ENCODE measurements at regions not wholly inside any gene's neighbourhood (a gene's known extent, or its start where the extent isn't known, plus 50 kb on each side); places are given as distances from the start of the nearest gene placed in this dataset.

GRCh38 chr15:52943746-52944145 is 153.6 kb upstream of the ONECUT1 start:
- no peak for DNase-seq (ENCODE audit: low read depth, low spot score)
- no peak for TF ChIP-seq CTCF (IDR thresholded peaks at IDR 0.05; ENCODE audit: low read depth, low read length)
- H3K4me3 ChIP-seq (ENCODE audit: low read depth, low read length): no peak overlapping the region
- in situ Hi-C loops (cut with HindIII; ENCODE audit: low sequenced_read_pairs): no loop called here

- in situ Hi-C loops (cut with HindIII; ENCODE audit: low sequenced_read_pairs): no loop called here
- TF ChIP-seq CTCF (IDR thresholded peaks at IDR 0.05; ENCODE audit: low read depth, low read length): no peak
- DNase-seq (ENCODE audit: low read depth, low spot score): no peak
- no peak overlapping the region for H3K4me3 ChIP-seq (ENCODE audit: low read depth, low read length)
These were observed 146.4 kb upstream of the ONECUT1 start for GRCh38 chr15:52936489-52936888.

- H3K4me3 ChIP-seq (ENCODE audit: low read depth, low read length): no peak overlapping the region
- TF ChIP-seq CTCF (IDR thresholded peaks at IDR 0.05; ENCODE audit: low read depth, low read length): no peak
- in situ Hi-C loops (cut with HindIII; ENCODE audit: low sequenced_read_pairs): no loop called here
- DNase-seq (ENCODE audit: low read depth, low spot score): no peak
These were observed 135.0 kb upstream of the ONECUT1 start for GRCh38 chr15:52925130-52925529.

- in situ Hi-C loops (cut with HindIII; ENCODE audit: low sequenced_read_pairs): no loop called here
- no peak for DNase-seq (ENCODE audit: low read depth, low spot score)
- TF ChIP-seq CTCF (IDR thresholded peaks at IDR 0.05; ENCODE audit: low read depth, low read length): no peak
- H3K4me3 ChIP-seq (ENCODE audit: low read depth, low read length): no peak overlapping the region
These were observed 134.5 kb upstream of the ONECUT1 start for GRCh38 chr15:52924630-52925029.

- no peak for DNase-seq (ENCODE audit: low read depth, low spot score)
- TF ChIP-seq CTCF (IDR thresholded peaks at IDR 0.05; ENCODE audit: low read depth, low read length): no peak
- no peak overlapping the region for H3K4me3 ChIP-seq (ENCODE audit: low read depth, low read length)
- in situ Hi-C loops (cut with HindIII; ENCODE audit: low sequenced_read_pairs): no loop called here
These were observed 133.5 kb upstream of the ONECUT1 start for GRCh38 chr15:52923626-52924025.

GRCh38 chr15:52922871-52923270 is 132.7 kb upstream of the ONECUT1 start:
- no peak for TF ChIP-seq CTCF (IDR thresholded peaks at IDR 0.05; ENCODE audit: low read depth, low read length)
- H3K4me3 ChIP-seq (ENCODE audit: low read depth, low read length): no peak overlapping the region
- in situ Hi-C loops (cut with HindIII; ENCODE audit: low sequenced_read_pairs): no loop called here
- DNase-seq (ENCODE audit: low read depth, low spot score): no peak

- H3K4me3 ChIP-seq (ENCODE audit: low read depth, low read length): no peak overlapping the region
- TF ChIP-seq CTCF (IDR thresholded peaks at IDR 0.05; ENCODE audit: low read depth, low read length): no peak
- in situ Hi-C loops (cut with HindIII; ENCODE audit: low sequenced_read_pairs): no loop called here
- DNase-seq (ENCODE audit: low read depth, low spot score): no peak
These were observed 122.0 kb upstream of the ONECUT1 start for GRCh38 chr15:52912172-52912571.

Measured in astrocyte of the spinal cord (primary cell).